H4 (cell line): ENCODE measurements at regions not wholly inside any gene's neighbourhood (a gene's known extent, or its start where the extent isn't known, plus 50 kb on each side); places are given as distances from the start of the nearest gene placed in this dataset.

Experiments
- DNase-seq: peaks from one replicate; pipeline ENCODE4 v3.0.0-alpha.2; 2015; ENCODE audit warnings: low spot score

DNA sequence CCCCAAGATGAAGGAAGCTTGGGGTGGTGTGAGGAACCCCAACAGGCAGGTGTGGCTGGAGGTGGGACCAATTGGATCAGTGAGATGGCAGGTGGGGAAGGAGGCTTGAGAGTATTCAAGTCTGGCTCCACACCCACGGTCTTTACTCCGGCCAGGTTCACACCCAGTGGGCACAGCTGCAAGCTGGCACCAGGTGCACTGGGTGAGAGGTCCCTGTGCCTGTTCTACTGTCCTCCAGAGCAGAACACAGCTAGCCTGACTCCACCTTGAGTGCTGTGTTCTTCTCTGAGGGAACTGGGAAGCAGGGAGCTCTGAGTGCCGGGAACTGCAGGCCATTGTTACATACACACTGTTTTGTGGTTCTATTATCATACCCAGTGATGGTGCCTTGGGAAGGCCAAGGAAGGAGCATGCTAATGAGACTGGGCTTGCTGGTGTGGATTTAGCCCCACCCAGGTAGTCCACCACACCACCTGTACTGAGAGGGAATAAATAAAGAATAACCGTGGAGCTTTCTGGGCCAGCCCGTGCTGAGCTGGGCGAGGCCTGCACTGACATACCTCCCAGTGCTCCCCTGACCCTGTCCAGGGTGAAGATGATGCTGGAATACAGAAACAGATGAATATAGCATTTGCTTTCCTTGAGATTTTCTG, 93.4 kb downstream of the ABHD5 start:
- no peak for DNase-seq

DNA sequence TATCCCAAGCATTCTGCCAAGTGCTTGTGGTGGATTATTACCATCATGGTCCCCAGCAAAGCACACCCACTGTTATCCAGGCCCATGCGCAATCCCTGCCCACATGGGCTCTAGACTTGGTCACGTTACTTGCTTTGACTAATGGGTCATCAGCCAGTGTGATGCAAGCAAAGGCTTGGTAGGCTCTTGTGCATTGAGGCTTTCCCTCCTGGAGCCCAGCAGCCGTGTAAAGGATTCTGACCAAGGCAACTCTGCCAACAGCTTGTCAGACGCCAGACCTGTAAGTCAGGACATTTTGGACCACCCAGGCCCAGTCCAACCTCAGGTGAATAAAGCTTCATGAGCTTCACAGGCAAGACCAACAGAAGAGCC, 93.9 kb downstream of the ABHD5 start:
- DNase-seq: no peak

DNA sequence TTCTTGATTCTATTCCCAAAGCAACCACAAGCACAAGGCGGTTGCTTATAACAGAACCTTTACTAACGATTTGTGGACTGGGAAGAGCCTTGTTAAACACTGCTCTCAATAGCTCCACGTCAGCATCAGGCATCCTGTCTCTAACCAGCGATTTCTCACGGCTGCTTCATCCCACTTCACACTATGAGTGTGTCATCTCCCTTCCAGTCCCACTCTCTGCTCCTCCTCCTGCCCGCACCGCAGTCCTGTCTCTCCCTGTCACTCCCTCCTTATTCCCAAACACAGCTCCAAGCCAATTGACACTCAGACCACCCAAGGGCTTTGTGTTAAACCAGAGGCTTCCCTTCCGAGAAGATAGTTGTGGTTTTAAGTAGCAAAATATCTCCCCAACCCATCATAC, 94.8 kb downstream of the ABHD5 start:
- DNase-seq: no peak

DNA sequence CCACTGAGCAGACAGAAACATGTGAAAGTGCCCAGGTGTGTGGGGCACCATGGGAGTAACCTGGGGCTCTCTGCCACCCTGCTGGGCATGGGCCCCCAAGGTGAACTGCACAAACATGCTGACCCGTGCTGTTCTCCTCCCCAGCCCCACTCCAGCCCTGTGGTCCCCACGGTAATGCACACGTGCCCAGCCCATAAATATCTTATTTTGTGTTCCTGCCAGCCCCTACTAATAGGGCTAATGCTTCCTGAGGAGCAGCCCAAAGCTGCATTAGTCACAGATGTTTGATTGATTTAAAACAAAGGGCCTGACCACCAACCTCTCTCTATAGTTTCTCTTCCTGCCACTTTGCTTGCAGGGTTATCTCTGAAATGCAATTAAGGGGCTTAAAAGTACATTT, 95.4 kb downstream of the ABHD5 start:
- DNase-seq: no peak

DNA sequence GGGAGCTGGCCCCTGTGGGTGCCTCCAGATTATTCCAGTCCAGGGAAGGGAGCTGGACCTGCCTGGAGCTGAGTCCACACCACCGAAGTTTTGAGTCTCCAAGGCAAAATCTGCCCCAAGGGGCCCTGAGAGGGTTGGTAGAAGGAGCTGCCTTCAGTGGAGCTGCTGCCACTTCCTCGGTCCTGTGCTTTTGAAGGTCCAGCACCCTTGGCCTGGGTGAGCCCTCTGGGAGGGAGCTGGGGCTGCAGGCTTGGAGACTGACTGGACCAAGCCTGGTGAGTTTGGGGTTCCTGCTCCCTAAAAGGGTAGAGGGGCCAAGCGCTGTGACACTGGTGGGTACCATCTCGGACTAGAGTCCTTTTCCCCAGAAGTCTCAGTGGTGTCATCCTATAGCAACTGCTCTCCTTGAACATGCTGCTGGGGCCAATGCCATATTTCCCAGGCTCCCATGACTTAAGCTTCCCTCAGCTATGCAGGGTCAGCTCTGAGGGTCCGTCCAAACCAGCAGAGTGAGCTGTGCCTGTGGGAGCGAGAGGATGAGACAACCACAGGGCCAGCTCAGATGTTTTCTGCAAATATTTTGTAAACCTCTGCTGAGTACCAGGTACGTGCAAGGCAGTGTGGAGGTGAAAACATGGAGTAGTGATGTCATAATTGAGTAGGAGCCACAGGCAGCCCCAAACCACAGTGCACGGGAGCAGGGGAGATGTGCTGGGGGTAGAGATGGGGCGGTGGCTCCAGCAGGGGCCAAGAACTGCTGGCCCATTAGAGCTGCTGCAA, 96.0 kb downstream of the ABHD5 start:
- no peak for DNase-seq

DNA sequence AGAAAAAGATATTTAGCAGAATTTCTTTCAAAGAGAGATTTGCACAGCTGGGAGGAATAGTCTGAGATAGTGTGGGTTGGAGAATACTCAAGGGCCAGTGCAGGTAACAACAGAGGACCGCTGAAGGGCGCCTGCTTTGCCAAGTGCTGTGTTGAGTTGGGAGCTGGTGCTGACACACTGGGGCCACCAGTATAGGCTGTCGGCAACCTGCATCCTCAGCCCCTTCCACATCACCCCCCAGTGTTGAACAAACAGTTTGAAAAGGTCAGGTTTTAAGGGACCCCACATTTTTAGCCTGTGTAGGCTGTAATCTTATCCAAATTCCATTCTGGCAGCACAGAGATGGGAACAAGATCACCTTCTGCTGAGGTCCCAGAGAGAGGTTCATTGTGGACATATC, 96.6 kb downstream of the ABHD5 start:
- DNase-seq: no peak

DNA sequence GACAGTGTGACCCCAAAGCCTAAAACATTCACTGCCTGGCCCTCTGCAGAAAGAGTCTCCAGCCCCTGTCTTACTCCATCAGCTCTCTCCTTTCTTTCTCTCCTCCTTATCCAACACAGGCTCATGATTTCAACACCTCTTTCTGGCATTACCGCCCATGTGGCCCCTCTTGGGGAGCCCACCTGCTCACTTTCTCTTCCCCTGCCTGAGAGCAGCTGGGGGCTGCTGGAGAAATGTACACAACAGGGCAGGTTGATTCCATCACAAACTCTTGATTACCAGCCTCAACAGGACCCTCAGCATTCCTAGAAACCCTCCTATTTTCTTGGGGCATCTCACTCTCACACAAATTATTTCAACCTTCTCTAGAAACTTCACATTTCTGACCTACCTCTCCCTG, 98.3 kb downstream of the ABHD5 start:
- no peak for DNase-seq

DNA sequence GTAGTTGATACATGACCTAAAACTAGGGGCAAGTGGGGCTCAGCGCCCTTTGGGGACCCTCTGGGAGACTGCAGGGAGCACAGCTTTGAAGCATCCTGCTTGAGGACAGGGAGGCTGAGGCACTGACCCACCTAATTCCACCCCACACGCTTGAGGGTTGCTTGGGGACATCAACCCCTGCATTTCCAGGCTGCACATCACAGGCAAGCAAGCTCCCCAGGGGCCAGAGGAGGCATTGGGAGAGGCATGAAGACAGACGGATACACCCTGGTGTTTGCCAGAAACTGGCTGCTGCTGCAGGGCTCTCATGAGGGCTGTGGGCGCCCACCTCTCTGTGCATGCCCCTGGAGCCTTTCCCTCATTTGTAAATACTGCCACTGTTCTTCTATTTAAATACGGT, 99.3 kb downstream of the ABHD5 start:
- DNase-seq: no peak

DNA sequence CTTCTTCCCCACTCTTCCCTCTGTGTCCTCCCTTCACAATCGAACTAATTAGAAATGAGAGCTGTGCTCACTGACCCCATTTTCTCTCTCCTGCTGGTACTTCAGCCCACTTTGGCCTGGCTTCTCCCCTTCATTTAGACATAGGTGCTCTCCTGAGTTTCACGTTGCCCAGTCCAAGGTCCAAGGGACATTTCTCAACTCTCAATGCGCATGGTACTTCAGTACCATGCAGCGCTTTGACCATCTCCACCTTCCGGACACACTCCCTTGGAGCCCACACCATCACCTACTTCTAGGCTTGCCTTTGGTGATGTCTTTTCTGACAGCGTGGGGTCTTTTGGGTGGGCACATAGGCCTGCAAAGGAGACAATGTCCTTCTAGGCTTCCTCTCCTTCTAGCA, 99.7 kb downstream of the ABHD5 start:
- no peak for DNase-seq

DNA sequence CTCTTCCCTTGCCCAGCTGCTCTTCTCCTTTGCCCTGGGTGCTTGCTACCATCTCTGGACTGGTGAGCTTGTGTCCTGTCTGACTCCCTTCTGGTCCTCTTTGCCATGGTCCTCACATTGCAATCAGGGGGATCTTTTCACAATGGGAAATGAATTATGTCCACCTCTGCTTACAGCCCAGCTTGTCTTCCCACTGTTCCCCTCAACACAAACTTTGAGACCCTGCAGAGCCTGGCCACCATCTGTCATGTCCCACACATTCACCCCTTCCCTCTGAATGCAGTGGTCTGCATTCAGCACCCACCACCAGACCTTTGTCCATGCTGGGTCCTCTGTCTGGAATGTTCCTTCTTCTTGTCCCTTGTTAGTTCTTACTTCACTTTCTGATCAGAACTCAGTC, 100.5 kb downstream of the ABHD5 start:
- no peak for DNase-seq

DNA sequence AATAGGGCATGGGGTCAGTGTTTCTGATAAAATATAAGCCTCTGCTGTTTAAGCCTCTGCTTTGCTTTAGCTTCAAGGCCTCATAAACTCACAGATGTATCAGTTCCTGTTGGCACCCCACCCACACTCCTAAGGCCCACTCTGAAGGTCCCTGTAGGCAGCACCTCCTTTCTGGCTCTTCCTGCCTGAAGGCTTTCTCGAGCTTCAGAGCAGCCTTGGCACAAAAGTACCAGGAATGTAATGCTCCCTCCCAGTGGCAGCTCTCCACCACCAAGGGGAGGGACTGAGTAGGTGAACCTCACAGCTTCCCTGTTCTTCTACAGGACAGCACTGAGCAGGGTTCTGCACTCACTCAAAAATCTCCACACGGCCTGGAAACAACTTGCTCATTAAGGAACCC, 102.2 kb downstream of the ABHD5 start:
- DNase-seq: no peak

DNA sequence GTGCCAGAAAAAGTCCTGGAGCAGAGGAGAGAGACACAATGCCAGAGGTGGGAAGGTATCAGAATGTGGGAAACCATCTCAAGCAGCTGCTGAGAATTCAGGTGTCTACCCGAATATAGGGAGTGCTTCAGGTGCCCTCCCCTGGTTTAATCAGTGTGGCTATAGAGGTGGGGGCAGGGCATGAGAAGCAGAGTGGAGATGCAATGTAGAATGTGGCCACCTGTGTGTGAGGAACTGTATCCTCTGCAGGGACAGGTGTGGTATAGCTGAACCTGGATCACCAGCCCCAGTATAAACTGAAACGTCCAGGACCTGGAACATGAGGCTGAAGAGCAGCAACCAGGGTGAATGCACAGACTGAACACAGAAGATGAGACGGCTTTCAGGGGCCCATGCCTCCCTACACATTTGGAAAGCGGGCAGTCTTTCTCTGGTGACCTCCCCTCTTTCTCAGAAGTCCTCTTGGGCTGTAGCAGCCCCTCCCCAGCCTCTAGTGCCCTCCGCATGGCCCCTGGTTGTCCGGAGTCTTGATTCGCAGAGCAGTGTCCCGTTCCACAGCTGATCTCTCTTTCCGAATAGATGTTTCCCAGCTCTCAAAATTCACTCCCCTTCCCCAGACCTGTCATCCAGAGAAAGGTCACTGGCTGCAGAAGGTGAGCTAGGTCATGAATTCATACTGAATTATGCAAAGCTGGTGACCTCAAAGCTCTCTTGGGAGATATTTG, 103.1 kb downstream of the ABHD5 start:
- DNase-seq: no peak

DNA sequence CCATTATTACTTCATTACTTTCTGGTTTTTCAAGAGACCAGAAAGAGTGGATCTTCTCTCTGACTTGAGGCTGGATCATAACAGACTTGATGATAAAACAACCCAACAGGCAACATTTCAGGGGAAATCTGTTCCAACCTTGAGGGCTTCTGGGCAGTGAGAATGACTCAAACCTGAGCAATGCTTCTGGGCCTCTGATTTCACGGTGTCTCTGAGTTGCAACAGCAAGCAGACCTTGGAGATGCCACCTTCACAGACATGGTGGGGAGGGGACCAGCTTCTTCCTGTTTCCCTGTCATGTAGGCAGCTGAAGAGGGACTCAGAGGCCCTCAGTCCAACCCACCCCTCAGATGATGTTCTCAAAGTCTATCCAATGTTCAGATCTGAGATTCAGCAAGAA, 104.0 kb downstream of the ABHD5 start:
- DNase-seq: no peak

DNA sequence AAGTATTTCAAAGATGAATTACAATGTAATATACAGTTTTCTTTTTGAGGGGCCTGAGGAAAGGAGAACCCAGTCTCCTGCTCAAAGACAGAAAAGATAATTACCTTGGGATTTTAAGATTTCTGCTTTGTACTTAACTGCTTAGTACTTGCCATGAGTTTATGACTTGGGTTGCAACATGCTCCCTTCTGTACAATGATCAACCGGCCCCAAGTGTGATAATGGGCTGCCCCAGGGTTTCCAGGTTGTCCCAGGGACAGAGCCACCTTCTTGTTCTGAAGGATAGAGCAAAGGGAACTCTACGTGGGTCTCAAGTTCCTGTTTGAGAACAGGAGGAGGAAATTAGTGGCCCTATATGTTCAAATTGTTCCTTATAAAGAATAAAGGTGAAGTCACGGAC, 104.8 kb downstream of the ABHD5 start:
- DNase-seq: no peak

DNA sequence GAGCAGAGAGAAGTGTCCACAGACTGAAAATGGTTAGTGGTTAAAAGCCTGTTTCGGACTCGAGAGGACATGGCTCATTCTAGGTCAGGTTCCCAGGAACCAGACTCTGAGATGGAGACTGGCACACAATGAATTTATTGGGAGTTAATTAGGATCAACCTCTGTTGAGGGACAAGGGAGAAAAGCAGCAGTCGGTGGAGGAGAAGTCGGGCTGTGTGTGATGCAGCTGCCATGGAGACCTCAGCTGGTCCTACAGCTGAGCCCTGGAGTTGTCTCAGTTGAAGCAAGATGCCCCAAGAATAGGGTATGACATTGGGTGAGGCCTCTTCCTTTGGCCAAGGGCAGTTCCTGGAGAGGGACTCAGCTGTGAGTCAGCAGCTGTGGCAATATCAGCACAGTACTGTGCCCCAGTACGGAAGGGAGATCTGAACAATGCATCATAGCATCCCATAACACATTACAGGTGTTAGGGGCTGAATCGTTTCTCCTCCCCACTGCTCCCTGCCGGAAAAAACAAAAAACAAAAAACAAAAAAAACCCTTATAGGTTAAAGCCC, 105.4 kb downstream of the ABHD5 start:
- no peak for DNase-seq

DNA sequence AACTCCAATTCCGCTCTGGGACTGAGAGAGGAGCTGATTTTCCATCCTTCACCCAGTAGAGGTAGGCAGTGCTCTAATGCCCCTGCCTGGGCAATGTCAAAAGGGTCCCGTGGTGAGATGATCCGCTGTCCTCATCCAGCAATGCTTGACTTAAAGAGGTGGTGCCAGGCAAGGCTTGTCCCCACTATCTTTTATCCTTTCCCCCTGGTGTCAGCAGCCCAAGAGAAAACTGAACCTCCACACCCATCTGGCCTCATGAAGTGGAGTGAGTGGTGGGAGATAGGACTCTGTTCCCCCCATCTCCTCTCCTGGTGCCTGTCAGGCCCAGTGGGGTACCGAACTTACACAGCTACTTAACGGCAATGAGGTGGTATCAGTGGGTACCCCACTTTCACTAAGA, 107.1 kb downstream of the ABHD5 start:
- no peak for DNase-seq

DNA sequence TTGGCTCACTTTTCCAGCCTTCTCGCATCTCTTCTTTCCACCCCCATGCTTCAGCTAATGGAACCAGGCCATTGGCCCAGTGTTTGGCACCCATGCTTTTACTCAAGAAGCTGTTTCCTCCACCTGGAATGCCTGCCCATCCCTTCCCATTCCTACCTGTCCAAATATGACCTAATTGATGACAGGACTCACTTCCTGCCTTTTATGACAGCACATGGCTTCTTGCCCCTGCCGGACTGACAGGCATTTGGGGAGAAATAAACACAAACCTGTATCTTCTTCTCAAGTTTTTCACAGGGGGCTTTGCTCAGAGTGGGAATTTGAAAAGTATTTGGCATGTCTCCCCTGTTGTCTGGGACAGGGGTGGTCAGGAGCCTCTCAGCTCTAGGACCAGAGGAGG, 120.1 kb downstream of the ABHD5 start:
- DNase-seq: no peak

DNA sequence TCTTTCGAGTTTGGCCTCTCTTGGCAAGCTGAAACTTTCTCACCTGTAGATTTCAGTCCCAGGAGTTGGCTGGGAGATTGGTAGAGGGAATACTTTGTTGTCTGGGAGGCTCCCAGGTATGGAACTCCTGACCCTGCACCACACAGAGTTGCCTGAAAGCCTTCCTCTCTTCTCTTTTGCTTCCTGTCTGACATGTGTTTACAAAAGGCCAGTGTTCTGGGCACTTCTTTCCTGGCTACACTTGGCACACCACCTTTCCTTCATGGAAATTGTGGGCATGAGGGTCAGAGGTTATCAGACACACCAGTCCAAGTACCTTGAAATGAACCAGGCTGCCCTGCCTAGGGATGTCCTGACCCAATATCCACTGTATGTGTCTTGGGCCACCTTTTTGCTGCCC, 123.7 kb downstream of the ABHD5 start:
- no peak for DNase-seq

DNA sequence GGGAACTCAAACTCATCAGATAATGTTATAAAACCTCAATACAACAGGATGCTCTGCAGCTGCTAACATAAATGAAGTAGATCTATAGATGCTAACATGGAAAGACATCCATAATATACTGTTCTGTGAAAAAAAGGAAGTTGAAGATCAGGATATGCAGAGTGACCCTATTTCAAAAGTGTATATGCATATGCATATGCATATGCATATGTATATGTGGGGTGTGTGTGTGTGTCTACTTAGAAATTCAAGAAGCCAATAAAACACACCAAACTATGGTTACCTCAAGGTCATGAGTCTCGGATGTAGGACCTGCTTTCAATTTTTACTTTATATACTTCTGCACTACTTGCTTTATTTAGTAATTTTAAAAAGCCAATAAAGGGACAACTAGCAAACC, 125.6 kb downstream of the ABHD5 start:
- no peak for DNase-seq

DNA sequence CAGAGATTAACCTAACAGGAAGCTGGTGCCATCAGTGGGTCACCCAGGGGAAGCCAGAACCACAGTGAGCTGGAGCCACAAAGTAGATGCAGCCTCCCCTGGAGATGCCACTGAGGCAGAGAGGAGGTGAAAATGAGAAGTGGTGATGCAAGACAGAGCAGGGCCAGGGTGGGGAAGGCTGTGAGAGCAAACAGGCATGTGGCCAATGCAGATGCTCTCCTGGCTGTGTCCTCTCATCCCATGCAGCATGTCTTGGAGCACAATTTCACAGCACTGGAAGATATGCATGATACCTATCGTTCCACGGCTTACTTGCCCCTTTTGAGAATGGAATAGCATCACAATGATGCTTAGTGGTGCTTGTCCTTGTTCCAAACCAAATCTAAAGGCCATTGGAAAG, 126.3 kb downstream of the ABHD5 start:
- no peak for DNase-seq

DNA sequence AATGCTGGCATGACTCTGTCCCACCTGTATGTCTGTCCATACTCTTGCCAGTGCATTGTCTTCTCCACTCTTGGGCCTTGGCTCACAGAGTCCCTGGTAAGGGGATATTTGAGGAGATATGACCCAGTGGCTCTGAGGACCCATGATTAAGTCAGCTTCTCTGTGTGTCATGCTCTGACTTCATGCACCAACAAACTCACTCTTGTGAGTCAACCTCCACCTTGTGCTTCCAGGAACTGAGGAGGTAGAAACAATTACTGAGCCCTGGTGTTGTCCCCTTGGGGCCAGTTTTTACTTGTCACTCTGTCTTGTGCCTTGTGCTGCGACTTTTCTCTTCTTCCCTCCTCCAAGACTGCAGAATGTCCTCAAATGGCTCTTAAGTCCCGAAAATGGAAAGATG, 127.1 kb downstream of the ABHD5 start:
- DNase-seq: no peak

DNA sequence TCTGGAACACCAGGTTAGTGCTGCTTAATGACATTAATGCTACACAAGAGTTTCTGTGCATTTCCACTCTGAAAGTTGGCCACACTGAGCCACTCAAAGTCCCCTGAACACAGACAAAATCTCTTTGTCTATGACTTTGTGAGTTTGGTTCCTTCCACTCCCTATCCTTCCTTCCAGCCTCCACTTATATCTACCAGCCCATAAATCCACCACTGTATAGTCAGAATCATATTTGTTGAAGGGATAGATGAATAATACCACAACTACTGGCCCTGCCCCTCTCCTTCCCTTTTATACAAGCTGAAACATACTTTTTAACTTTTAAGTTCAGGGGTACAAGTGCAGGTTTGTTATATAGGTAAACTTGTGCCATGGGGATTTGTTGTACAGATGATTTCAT, 127.5 kb downstream of the ABHD5 start:
- no peak for DNase-seq
